ENCODE measurements at regions not wholly inside any gene's neighbourhood (a gene's known extent, or its start where the extent isn't known, plus 50 kb on each side); places are given as distances from the start of the nearest gene placed in this dataset.

DNA sequence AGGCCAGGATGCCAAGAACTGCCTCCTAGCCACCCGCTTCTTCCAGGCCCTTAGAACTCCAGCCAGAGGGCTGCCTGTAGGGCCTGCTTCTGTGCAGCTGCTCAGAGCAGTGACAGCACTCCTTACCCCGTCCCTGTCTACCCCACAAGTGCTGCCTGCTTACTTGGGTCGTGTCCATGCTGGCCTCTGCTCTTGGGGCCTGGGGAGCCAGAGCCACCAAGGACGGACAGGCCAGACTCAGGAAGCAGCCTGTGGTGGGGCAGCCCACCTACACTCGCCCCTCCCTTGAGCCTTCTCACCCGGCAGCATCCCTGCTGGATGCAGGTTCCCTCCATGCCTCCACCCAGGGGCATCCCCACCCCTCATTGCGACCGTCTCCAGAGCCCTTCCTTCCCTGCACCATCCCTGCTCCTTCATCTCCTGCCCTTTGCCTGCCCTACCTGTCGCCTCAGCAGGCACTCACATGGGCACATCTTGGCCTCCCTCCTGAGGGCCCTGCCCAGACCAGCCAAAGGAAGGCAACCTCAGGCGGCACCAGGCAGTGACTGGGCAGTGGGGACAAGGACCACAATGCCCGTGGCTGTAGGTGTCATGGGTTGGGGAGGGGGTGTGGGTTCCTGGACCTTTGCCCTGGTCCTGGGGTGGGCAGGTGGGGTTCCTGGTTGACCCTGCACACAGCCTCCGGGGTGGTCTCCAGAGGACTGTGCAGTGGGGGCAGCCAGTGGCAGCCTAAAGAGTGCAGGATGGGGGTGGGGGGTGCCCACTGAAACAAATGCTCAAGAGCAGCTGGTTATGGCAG is 78.0 kb upstream of the TNS3 start:
- no peak for ATAC-seq
- WGBS, 2 donors (ENCODE audit: low coverage in 1 of 2), result 96 to 100% methylated on average over 3 to 4 of the region's 12 CpGs

DNA sequence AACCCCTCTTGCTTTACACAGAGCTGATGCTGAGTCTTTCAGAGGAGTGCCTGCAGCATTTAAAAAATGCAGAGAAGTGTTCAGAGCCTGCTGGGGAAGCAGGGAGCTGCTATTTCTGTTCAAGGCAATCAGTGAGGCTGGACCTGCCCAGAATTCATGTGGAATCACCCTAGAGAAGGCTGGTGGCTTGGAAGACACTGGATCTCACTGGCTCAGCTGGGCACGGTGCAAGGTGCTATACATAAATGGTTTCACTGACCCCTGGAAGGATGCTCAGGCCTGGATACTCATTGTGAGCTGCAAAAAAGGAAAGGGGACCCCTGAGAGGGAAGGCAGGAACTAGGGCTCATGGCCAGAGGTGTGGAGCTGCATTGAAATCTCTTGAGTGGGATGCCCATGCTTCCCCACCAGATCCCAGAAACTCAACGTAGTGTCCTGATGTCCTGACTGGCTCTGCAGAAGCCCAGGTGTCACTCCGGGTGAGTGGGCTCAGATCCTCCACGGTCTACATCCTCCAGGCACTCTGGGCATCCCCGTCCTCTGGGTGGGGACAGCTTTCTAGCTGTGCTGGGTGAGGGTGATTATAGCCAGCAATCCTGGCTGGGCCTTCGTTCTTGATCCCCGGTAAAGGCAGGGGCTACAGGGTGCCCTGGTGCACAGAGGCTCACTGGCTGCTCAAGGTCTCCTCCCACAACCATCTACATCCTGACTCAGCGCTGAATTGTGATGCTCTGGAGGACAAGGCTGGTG is 77.2 kb upstream of the TNS3 start:
- 92% methylated on average over 2 of the region's 8 CpGs; no CpG with 5 or more reads in 1 of the 2 donors for WGBS, 2 donors (ENCODE audit: low coverage in 1 of 2)
- peaks cover 0 to 2% (median 0%) of the 10 kb centered on the region in 3 donors for H3K4me1 ChIP-seq
- H3K36me3 ChIP-seq, result no peaks in the 10 kb centered on the region
- no peak overlapping the region for H3K4me3 ChIP-seq
- ATAC-seq, result no peak
- no peaks in the 10 kb centered on the region for H3K27me3 ChIP-seq
- TF ChIP-seq CTCF (IDR thresholded peaks at IDR 0.05) (no peak), POLR2AphosphoS5 (IDR thresholded peaks at IDR 0.05) (no peak), POLR2A (IDR thresholded peaks at IDR 0.05) (no peak), EP300 (IDR thresholded peaks at IDR 0.05) (no peak)
- H3K9me3 ChIP-seq, result no peaks in the 10 kb centered on the region
- H3K27ac ChIP-seq, result no peak overlapping the region

More for the DNA sequence above, 78.0 kb upstream of the TNS3 start:
- Histone ChIP-seq H3K36me3 (no peaks in the 10 kb centered on the region), H3K4me1 (no peaks in the 10 kb centered on the region), H3K27me3 (no peaks in the 10 kb centered on the region), H3K27ac (no peak overlapping the region), H3K9me3 (no peaks in the 10 kb centered on the region), H3K4me3 (no peak overlapping the region)
- TF ChIP-seq CTCF (IDR thresholded peaks at IDR 0.05), result no peak
- TF ChIP-seq EP300 (IDR thresholded peaks at IDR 0.05), result no peak
- TF ChIP-seq POLR2A (IDR thresholded peaks at IDR 0.05), result no peak
- TF ChIP-seq POLR2AphosphoS5 (IDR thresholded peaks at IDR 0.05), result no peak

- Histone ChIP-seq H3K4me3 (no peak overlapping the region), H3K36me3 (no peaks in the 10 kb centered on the region), H3K27ac (no peak overlapping the region), H3K27me3 (no peaks in the 10 kb centered on the region), H3K4me1 (peaks cover 0 to 7% (median 0%) of the 10 kb centered on the region in 3 donors), H3K9me3 (no peaks in the 10 kb centered on the region)
- TF ChIP-seq EP300 (IDR thresholded peaks at IDR 0.05), result no peak
- TF ChIP-seq POLR2AphosphoS5 (IDR thresholded peaks at IDR 0.05), result no peak
- WGBS, 2 donors (ENCODE audit: low coverage in 1 of 2), result 95 to 98% methylated on average over 8 of the region's 8 CpGs
- ATAC-seq, result no peak
Observed at GRCh38 chr7:47657126-47657525, 75.2 kb upstream of the TNS3 start.

- no peaks in the 10 kb centered on the region for H3K36me3 ChIP-seq
- H3K4me3 ChIP-seq, result no peak overlapping the region
- TF ChIP-seq POLR2A (IDR thresholded peaks at IDR 0.05) (no peak), CTCF (IDR thresholded peaks at IDR 0.05) (no peak), EP300 (IDR thresholded peaks at IDR 0.05) (no peak), POLR2AphosphoS5 (IDR thresholded peaks at IDR 0.05) (no peak)
- peaks cover 0 to 19% (median 7%) of the 10 kb centered on the region in 3 donors for H3K4me1 ChIP-seq
- WGBS, 2 donors (ENCODE audit: low coverage in 1 of 2), result 54 to 82% methylated on average over 5 to 6 of the region's 14 CpGs
- H3K27me3 ChIP-seq, result no peaks in the 10 kb centered on the region
- H3K27ac ChIP-seq, result no peak overlapping the region
- no peak for ATAC-seq
- no peaks in the 10 kb centered on the region for H3K9me3 ChIP-seq
Observed at GRCh38 chr7:47654672-47655298, 72.9 kb upstream of the TNS3 start.

All from gastroesophageal sphincter (tissue), 4 donors.